Osteoblast (primary cell): ENCODE measurements at regions not wholly inside any gene's neighbourhood (a gene's known extent, or its start where the extent isn't known, plus 50 kb on each side); places are given as distances from the start of the nearest gene placed in this dataset.

Source experiments
- DNase-seq: peaks from one replicate; pipeline ENCODE4 v3.0.0; 2011; ENCODE audit warnings: low spot score, mixed read lengths; ENCODE audit not compliant: insufficient read length; ENCODE audit errors: missing footprints
- H2AFZ ChIP-seq: 2 replicates; pipeline ENCODE4 v1.6.0; 2011; ENCODE audit warnings: mild to moderate bottlenecking, low read length
- H3K27ac ChIP-seq: 2 replicates; pipeline ENCODE4 v1.5.1; 2011; ENCODE audit warnings: mild to moderate bottlenecking, low read depth, low read length, moderate library complexity
- H3K27me3 ChIP-seq: 2 replicates; pipeline ENCODE4 v1.6.0; 2012; ENCODE audit warnings: mild to moderate bottlenecking, control low read depth, inconsistent platforms, low read length, moderate library complexity; ENCODE audit not compliant: insufficient read depth
- H3K36me3 ChIP-seq: 2 replicates; pipeline ENCODE4 v1.5.1; 2011; ENCODE audit warnings: mild to moderate bottlenecking, low read length, control low read depth, moderate library complexity; ENCODE audit not compliant: insufficient read depth
- H3K4me1 ChIP-seq: 2 replicates; pipeline ENCODE4 v1.5.1; 2011; ENCODE audit warnings: mild to moderate bottlenecking, low read length, control low read depth, moderate library complexity; ENCODE audit not compliant: insufficient read depth
- H3K4me2 ChIP-seq: 2 replicates; pipeline ENCODE4 v1.6.0; 2011; ENCODE audit warnings: mild to moderate bottlenecking, low read length; ENCODE audit not compliant: insufficient read depth
- H3K4me3 ChIP-seq: fragments of 200-600 bp; sonication (generic); 3 replicates; pipeline ENCODE4 v1.5.1; 2012; ENCODE audit warnings: mild to moderate bottlenecking, low read length, inconsistent platforms; ENCODE audit not compliant: insufficient read depth
- H3K79me2 ChIP-seq: 2 replicates; pipeline ENCODE4 v1.6.0; 2012; ENCODE audit warnings: mild to moderate bottlenecking, low read length, control low read depth, inconsistent platforms; ENCODE audit not compliant: insufficient read depth
- H3K9me3 ChIP-seq: 2 replicates; pipeline ENCODE4 v1.5.1; 2011; ENCODE audit warnings: low read depth, low read length, control low read depth
- H4K20me1 ChIP-seq: 2 replicates; pipeline ENCODE4 v1.6.0; 2012; ENCODE audit warnings: mild to moderate bottlenecking, low read length, control low read depth; ENCODE audit not compliant: insufficient read depth
- CTCF ChIP-seq: IDR thresholded peaks from 2 replicates; pipeline ENCODE4 v1.5.1; 2011; ENCODE audit warnings: mild to moderate bottlenecking, low read depth, low read length, moderate library complexity; ENCODE audit errors: extremely low read depth

- no peaks in the 10 kb centered on the region for H3K36me3 ChIP-seq
- peaks cover 37% of the 10 kb centered on the region for H3K4me1 ChIP-seq
- H3K79me2 ChIP-seq: no peaks in the 10 kb centered on the region
- no peak overlapping the region for H3K4me2 ChIP-seq
- no peak for DNase-seq
- peak overlapping the region; percentile 85 for H3K27ac ChIP-seq
- no peaks in the 10 kb centered on the region for H3K9me3 ChIP-seq
- no peak for TF ChIP-seq CTCF
- H3K4me3 ChIP-seq: no peak overlapping the region
- no peaks in the 10 kb centered on the region for H3K27me3 ChIP-seq
- H2AFZ ChIP-seq: no peak overlapping the region
- H4K20me1 ChIP-seq: no peaks in the 10 kb centered on the region
Observed at GRCh38 chr3:146972726-146973125, 367.6 kb upstream of the PLSCR5 start.

GRCh38 chr3:146970236-146970635 is 365.1 kb upstream of the PLSCR5 start:
- Histone ChIP-seq H3K79me2 (no peaks in the 10 kb centered on the region), H3K36me3 (no peaks in the 10 kb centered on the region), H4K20me1 (no peaks in the 10 kb centered on the region), H2AFZ (no peak overlapping the region), H3K27me3 (no peaks in the 10 kb centered on the region), H3K4me3 (no peak overlapping the region), H3K4me1 (peaks cover 47% of the 10 kb centered on the region), H3K27ac (peak overlapping the region; percentile 94), H3K9me3 (no peaks in the 10 kb centered on the region), H3K4me2 (no peak overlapping the region)
- TF ChIP-seq CTCF: no peak
- no peak for DNase-seq

GRCh38 chr3:146969356-146969755 is 364.2 kb upstream of the PLSCR5 start:
- no peak overlapping the region for H2AFZ ChIP-seq
- TF ChIP-seq CTCF: no peak
- H3K9me3 ChIP-seq: no peaks in the 10 kb centered on the region
- no peak overlapping the region for H3K4me3 ChIP-seq
- no peaks in the 10 kb centered on the region for H3K36me3 ChIP-seq
- H3K4me2 ChIP-seq: peak overlapping the region; percentile 74
- DNase-seq: peak; percentile 73
- no peaks in the 10 kb centered on the region for H3K79me2 ChIP-seq
- peak overlapping the region; percentile 94 for H3K27ac ChIP-seq
- no peaks in the 10 kb centered on the region for H3K27me3 ChIP-seq
- no peaks in the 10 kb centered on the region for H4K20me1 ChIP-seq
- peaks cover 47% of the 10 kb centered on the region for H3K4me1 ChIP-seq

GRCh38 chr3:146968204-146968651 is 363.1 kb upstream of the PLSCR5 start:
- Histone ChIP-seq H3K4me2 (peak overlapping the region; percentile 74), H4K20me1 (no peaks in the 10 kb centered on the region), H2AFZ (peak overlapping the region; percentile 27), H3K4me1 (peaks cover 47% of the 10 kb centered on the region), H3K27ac (peak overlapping the region; percentile 94), H3K27me3 (no peaks in the 10 kb centered on the region), H3K79me2 (no peaks in the 10 kb centered on the region), H3K4me3 (peak overlapping the region; percentile 33), H3K36me3 (no peaks in the 10 kb centered on the region), H3K9me3 (no peaks in the 10 kb centered on the region)
- TF ChIP-seq CTCF: no peak
- peak; percentile 46 for DNase-seq
